Karpas-422 (cell line): ENCODE measurements at regions not wholly inside any gene's neighbourhood (a gene's known extent, or its start where the extent isn't known, plus 50 kb on each side); places are given as distances from the start of the nearest gene placed in this dataset.
A peak's percentile ranks its signal among the peaks of the same experiment; 100 is the strongest.
"Not testable (repeated sequence)": the region's sequence is repeated elsewhere in the genome, so short reads cannot be mapped to it uniquely, and the experiment has no call there.

ENCODE experiments used
- DNase-seq: peaks from one replicate; pipeline ENCODE4 v3.0.0-alpha.2; 2015
- H2AFZ ChIP-seq: fragments of 200-600 bp; sonication (generic); 2 replicates; pipeline ENCODE4 v1.6.1; 2014; ENCODE audit warnings: antibody characterized with exemption, low read length, mixed read lengths
- H3K27ac ChIP-seq: fragments of 200-600 bp; sonication (generic); 2 replicates; pipeline ENCODE4 v1.5.1; 2014; ENCODE audit warnings: mild to moderate bottlenecking, low read length, moderate library complexity
- H3K27me3 ChIP-seq: fragments of 200-600 bp; sonication (generic); 2 replicates; pipeline ENCODE4 v1.6.1; 2014; ENCODE audit warnings: low read length, mixed read lengths
- H3K36me3 ChIP-seq: fragments of 200-600 bp; sonication (generic); 2 replicates; pipeline ENCODE4 v1.6.1; 2014; ENCODE audit warnings: low read length, mixed read lengths; ENCODE audit not compliant: insufficient read depth
- H3K4me1 ChIP-seq: fragments of 200-600 bp; sonication (generic); 2 replicates; pipeline ENCODE4 v1.6.1; 2014; ENCODE audit warnings: mild to moderate bottlenecking, low read length, mixed read lengths
- H3K4me2 ChIP-seq: fragments of 200-600 bp; sonication (generic); 2 replicates; pipeline ENCODE4 v1.6.1; 2014; ENCODE audit warnings: low read length, low read depth, mild to moderate bottlenecking; ENCODE audit not compliant: poor library complexity, severe bottlenecking
- H3K4me3 ChIP-seq: fragments of 200-600 bp; sonication (generic); 2 replicates; pipeline ENCODE4 v1.5.1; 2014; ENCODE audit warnings: mild to moderate bottlenecking, antibody characterized with exemption, low read length, mixed read lengths
- H3K79me2 ChIP-seq: fragments of 200-600 bp; sonication (generic); 2 replicates; pipeline ENCODE4 v1.6.1; 2014; ENCODE audit warnings: mild to moderate bottlenecking, low read length, mixed read lengths
- H3K9ac ChIP-seq: fragments of 200-600 bp; sonication (generic); 2 replicates; pipeline ENCODE4 v1.6.0; 2014; ENCODE audit warnings: low read length
- H3K9me2 ChIP-seq: fragments of 200-600 bp; sonication (generic), shearing (Covaris generic); replicated peaks from 2 replicates; pipeline ENCODE4 v1.6.0; 2014; ENCODE audit warnings: mild to moderate bottlenecking, low read length, moderate library complexity; ENCODE audit not compliant: insufficient read depth
- H3K9me3 ChIP-seq: fragments of 300-700, 200-600 bp; sonication (generic); 2 replicates; pipeline ENCODE4 v1.6.1; 2014; ENCODE audit warnings: low read length, mixed read lengths
- H4K20me1 ChIP-seq: fragments of 200-600 bp; sonication (generic); 2 replicates; pipeline ENCODE4 v1.6.1; 2014; ENCODE audit warnings: mild to moderate bottlenecking, antibody characterized with exemption, low read length, low read depth; ENCODE audit not compliant: insufficient read depth

GRCh38 chr5:62084391-62084790 is 221.6 kb upstream of the KIF2A start:
- no peaks in the 10 kb centered on the region for H3K79me2 ChIP-seq
- H3K4me1 ChIP-seq = no peaks in the 10 kb centered on the region
- H3K36me3 ChIP-seq = no peaks in the 10 kb centered on the region
- H3K9me2 ChIP-seq = no peaks in the 10 kb centered on the region
- no peaks in the 10 kb centered on the region for H4K20me1 ChIP-seq
- no peak overlapping the region for H2AFZ ChIP-seq
- no peaks in the 10 kb centered on the region for H3K9me3 ChIP-seq
- no peak overlapping the region for H3K9ac ChIP-seq
- H3K27ac ChIP-seq = no peak overlapping the region
- no peak for DNase-seq
- no peak overlapping the region for H3K4me2 ChIP-seq
- H3K4me3 ChIP-seq = no peak overlapping the region
- no peaks in the 10 kb centered on the region for H3K27me3 ChIP-seq

DNA sequence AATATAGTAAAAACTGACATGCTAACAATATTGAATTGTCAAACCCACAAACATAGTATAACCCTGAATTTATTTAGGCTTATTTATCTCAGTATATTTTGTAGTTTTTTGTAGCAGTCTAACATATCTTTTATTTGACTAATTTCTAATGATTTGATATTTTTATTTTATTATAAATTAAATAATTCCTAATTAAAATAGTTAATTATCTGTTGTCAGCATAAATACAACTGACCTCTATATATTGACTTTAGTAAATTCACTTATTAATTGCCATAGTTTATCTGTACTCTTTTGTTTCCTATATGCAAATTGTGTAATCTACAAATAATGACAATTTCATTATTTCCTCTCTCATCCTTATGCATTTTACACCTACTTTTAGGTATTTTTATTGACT is 215.1 kb upstream of the KIF2A start:
- DNase-seq = no peak
- Histone ChIP-seq H4K20me1 (no peaks in the 10 kb centered on the region), H3K9ac (no peak overlapping the region), H3K27me3 (no peaks in the 10 kb centered on the region), H3K36me3 (no peaks in the 10 kb centered on the region), H3K4me3 (no peak overlapping the region), H3K27ac (no peak overlapping the region), H2AFZ (no peak overlapping the region), H3K79me2 (no peaks in the 10 kb centered on the region), H3K4me2 (no peak overlapping the region), H3K4me1 (peaks cover 8% of the 10 kb centered on the region), H3K9me3 (no peaks in the 10 kb centered on the region), H3K9me2 (no peaks in the 10 kb centered on the region)

GRCh38 chr5:62093411-62093810 is 212.6 kb upstream of the KIF2A start:
- no peak overlapping the region for H2AFZ ChIP-seq

DNA sequence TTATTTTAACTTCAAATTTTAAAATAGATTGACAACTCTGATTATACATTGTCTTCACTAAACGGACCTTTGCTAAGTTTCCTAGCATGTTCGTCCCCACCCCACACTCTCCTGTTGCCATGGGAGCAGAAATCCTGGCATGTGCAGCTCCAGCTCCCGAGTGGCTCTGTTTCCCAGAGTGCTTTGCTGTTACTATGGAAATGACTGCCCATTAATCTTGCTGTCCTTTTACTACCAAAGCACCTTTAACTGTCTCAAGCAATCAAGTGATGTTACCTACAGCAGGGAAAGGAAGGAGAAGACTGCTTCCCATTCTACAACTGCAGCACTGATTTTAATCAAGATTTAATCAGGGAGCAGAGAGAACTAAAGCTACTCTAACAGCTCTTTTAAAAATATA is 212.0 kb upstream of the KIF2A start:
- DNase-seq = no peak
- no peaks in the 10 kb centered on the region for H3K79me2 ChIP-seq
- 0 out of 2 replicates have a peak overlapping the region, but pooled peaks have one; percentile 10 for H3K4me3 ChIP-seq

More at GRCh38 chr5:62093411-62093810, 212.6 kb upstream of the KIF2A start:
- no peaks in the 10 kb centered on the region for H3K27me3 ChIP-seq
- H3K36me3 ChIP-seq = no peaks in the 10 kb centered on the region
- H3K4me3 ChIP-seq = 0 out of 2 replicates have a peak overlapping the region, but pooled peaks have one; percentile 10
- H3K79me2 ChIP-seq = no peaks in the 10 kb centered on the region
- no peaks in the 10 kb centered on the region for H4K20me1 ChIP-seq
- no peaks in the 10 kb centered on the region for H3K9me2 ChIP-seq
- no peak overlapping the region for H3K9ac ChIP-seq
- H3K4me2 ChIP-seq = peak overlapping the region; percentile 52
- peaks cover 8% of the 10 kb centered on the region for H3K4me1 ChIP-seq
- no peak overlapping the region for H3K27ac ChIP-seq
- no peaks in the 10 kb centered on the region for H3K9me3 ChIP-seq
- no peak for DNase-seq

GRCh38 chr5:62097361-62097760 is 208.6 kb upstream of the KIF2A start:
- Histone ChIP-seq H2AFZ (no peak overlapping the region), H3K9me2 (no peaks in the 10 kb centered on the region), H3K36me3 (no peaks in the 10 kb centered on the region), H3K27ac (no peak overlapping the region), H4K20me1 (no peaks in the 10 kb centered on the region), H3K4me3 (no peak overlapping the region), H3K79me2 (no peaks in the 10 kb centered on the region), H3K27me3 (no peaks in the 10 kb centered on the region; the same call in 1 of the 2 replicates), H3K9me3 (no peaks in the 10 kb centered on the region), H3K9ac (no peak overlapping the region), H3K4me2 (no peak overlapping the region), H3K4me1 (peaks cover 8% of the 10 kb centered on the region)
- DNase-seq = no peak

More for the DNA sequence above, 212.0 kb upstream of the KIF2A start:
- Histone ChIP-seq H3K27ac (no peak overlapping the region), H3K36me3 (no peaks in the 10 kb centered on the region), H3K4me2 (peak overlapping the region; percentile 52), H3K9me2 (no peaks in the 10 kb centered on the region), H3K27me3 (no peaks in the 10 kb centered on the region), H3K4me1 (peaks cover 8% of the 10 kb centered on the region), H3K9me3 (no peaks in the 10 kb centered on the region), H4K20me1 (no peaks in the 10 kb centered on the region), H2AFZ (0 out of 2 replicates have a peak overlapping the region, but pooled peaks have one; percentile 10), H3K9ac (no peak overlapping the region)

DNA sequence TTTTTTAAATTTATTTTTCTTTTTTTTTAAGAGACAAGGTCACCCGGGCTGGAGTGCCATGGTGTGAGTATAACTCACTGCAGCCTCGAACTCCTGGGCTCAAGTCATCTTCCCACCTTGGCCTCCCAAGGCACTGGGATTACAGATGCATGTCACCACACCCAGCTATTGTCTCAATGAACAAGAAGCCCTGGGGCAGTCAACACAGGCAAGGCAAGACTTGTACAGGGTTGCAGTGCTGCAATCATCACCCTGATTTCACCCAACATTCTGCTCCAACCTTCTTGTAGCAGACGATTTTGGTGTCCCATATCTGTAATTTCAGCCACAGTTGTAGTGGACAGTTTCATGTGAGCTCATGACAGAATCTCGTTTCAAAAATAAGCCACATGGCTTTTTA is 205.8 kb upstream of the KIF2A start:
- DNase-seq = no peak
- no peaks in the 10 kb centered on the region for H3K9me2 ChIP-seq
- no peaks in the 10 kb centered on the region for H3K79me2 ChIP-seq
- no peak overlapping the region for H3K27ac ChIP-seq
- no peaks in the 10 kb centered on the region for H3K36me3 ChIP-seq
- H3K4me2 ChIP-seq = no peak overlapping the region
- no peaks in the 10 kb centered on the region; the same call in 1 of the 2 replicates for H3K27me3 ChIP-seq
- no peaks in the 10 kb centered on the region for H3K9me3 ChIP-seq
- no peak overlapping the region for H3K4me3 ChIP-seq
- no peak overlapping the region for H2AFZ ChIP-seq
- H4K20me1 ChIP-seq = no peaks in the 10 kb centered on the region
- no peak overlapping the region for H3K9ac ChIP-seq
- no peaks in the 10 kb centered on the region for H3K4me1 ChIP-seq

GRCh38 chr5:62103863-62104262 is 202.1 kb upstream of the KIF2A start:
- H3K9ac ChIP-seq, H2AFZ ChIP-seq, H4K20me1 ChIP-seq, H3K4me1 ChIP-seq, H3K27ac ChIP-seq, H3K79me2 ChIP-seq, H3K4me3 ChIP-seq, H3K36me3 ChIP-seq, H3K27me3 ChIP-seq, H3K9me2 ChIP-seq, H3K9me3 ChIP-seq, DNase-seq, H3K4me2 ChIP-seq: not testable (repeated sequence)

DNA sequence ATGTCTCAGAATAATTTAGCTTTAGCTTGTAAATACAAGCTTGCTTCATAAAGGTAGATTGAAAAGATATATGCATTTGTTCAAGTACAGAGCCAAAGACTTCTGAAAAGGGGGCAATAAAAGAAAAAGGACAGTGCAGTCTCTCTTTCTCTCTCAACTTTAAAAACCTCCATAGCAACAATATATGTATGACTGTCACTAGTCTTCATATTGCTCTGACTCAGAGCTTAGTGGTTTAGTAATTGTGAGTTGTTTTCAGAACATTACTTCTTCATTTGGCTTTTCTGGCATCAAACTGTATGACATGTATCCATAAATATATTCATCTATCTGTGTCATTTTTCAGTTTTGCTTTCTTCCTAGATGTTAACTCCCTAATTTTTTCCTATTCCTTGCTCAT is 194.6 kb upstream of the KIF2A start:
- H3K36me3 ChIP-seq = no peaks in the 10 kb centered on the region
- H4K20me1 ChIP-seq = no peaks in the 10 kb centered on the region
- H3K4me1 ChIP-seq = no peaks in the 10 kb centered on the region
- no peaks in the 10 kb centered on the region for H3K9me2 ChIP-seq
- H3K4me2 ChIP-seq = no peak overlapping the region
- H2AFZ ChIP-seq = no peak overlapping the region
- DNase-seq = no peak
- H3K9ac ChIP-seq = no peak overlapping the region
- no peak overlapping the region for H3K27ac ChIP-seq
- H3K79me2 ChIP-seq = no peaks in the 10 kb centered on the region
- no peak overlapping the region for H3K4me3 ChIP-seq
- H3K9me3 ChIP-seq = no peaks in the 10 kb centered on the region
- H3K27me3 ChIP-seq = 0 out of 2 replicates have a peak, but pooled peaks cover 4% of the 10 kb centered on the region
